A673 (cell line): ENCODE measurements at regions not wholly inside any gene's neighbourhood (a gene's known extent, or its start where the extent isn't known, plus 50 kb on each side); places are given as distances from the start of the nearest gene placed in this dataset.

Experiments used
- EZH2 ChIP-seq: fragments of 200-600 bp; sonication (generic); IDR thresholded peaks from 2 replicates; pipeline ENCODE4 v1.6.1; 2017; ENCODE audit warnings: borderline replicate concordance, low read depth, mild to moderate bottlenecking, mixed read lengths, antibody characterized with exemption, low read length; ENCODE audit not compliant: poor library complexity, severe bottlenecking
- TF ChIP-seq, protein P1 (sequence below): fragments of 300-800, 200-600 bp; sonication (generic); conservative IDR thresholded peaks from 2 replicates; pipeline ENCODE4 v1.5.1; 2017; ENCODE audit warnings: low read depth, mild to moderate bottlenecking, antibody characterized with exemption, low read length, moderate library complexity, mixed read lengths

DNA sequence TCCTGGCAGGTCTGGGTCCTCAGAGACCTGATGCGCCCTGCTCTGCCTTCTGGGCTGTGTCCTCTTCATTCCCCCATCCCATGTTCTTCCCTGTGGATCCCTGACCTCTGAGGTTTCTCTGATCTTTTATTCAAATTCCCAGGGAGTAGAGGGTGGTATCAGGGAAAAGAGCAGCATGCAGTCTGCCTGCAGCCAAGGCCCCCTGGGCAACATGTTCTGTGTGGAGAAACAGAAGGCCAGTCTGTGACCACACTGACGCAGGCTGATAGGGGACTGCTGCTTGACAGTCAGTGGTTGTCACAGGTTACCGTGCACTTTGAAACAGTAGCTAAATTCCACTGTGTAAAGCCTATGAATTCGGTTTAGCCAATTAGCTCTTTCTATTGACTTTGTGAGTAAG, 156.6 kb upstream of the IRX2 start:
- TF ChIP-seq, protein P1, sequence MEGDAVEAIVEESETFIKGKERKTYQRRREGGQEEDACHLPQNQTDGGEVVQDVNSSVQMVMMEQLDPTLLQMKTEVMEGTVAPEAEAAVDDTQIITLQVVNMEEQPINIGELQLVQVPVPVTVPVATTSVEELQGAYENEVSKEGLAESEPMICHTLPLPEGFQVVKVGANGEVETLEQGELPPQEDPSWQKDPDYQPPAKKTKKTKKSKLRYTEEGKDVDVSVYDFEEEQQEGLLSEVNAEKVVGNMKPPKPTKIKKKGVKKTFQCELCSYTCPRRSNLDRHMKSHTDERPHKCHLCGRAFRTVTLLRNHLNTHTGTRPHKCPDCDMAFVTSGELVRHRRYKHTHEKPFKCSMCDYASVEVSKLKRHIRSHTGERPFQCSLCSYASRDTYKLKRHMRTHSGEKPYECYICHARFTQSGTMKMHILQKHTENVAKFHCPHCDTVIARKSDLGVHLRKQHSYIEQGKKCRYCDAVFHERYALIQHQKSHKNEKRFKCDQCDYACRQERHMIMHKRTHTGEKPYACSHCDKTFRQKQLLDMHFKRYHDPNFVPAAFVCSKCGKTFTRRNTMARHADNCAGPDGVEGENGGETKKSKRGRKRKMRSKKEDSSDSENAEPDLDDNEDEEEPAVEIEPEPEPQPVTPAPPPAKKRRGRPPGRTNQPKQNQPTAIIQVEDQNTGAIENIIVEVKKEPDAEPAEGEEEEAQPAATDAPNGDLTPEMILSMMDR = no peak
- TF ChIP-seq EZH2 = no peak
